H1 (cell line): ENCODE measurements at regions not wholly inside any gene's neighbourhood (a gene's known extent, or its start where the extent isn't known, plus 50 kb on each side); places are given as distances from the start of the nearest gene placed in this dataset.

ENCODE experiments used
- ASH2L ChIP-seq: fragments of 200-600, 300-600 bp; sonication (generic); IDR thresholded peaks from one replicate; pipeline ENCODE4 v1.7.1; 2017; ENCODE audit warnings: low read length
- BRCA1 ChIP-seq: IDR thresholded peaks from 2 replicates; pipeline ENCODE4 v1.6.1; 2012; ENCODE audit warnings: low read depth, low read length, improper control_type of control experiment
- EP300 ChIP-seq, 2 experiments: IDR thresholded peaks; 1 replicate in 1 of 2; 2 replicates in 1 of 2; pipeline ENCODE4 v1.6.1; 2011 to 2012; ENCODE audit warnings: low read depth in 2 of 2, low read length in 2 of 2, mild to moderate bottlenecking in 2 of 2, borderline replicate concordance in 1 of 2, inconsistent platforms in 1 of 2, moderate library complexity in 1 of 2
- HDAC2 ChIP-seq, 2 experiments: fragments of 300-600 bp in 1 of 2; sonication (generic) in 1 of 2; IDR thresholded peaks; 2 replicates each; pipeline ENCODE4 v1.6.1; 2011 to 2012; ENCODE audit warnings: low read depth in 2 of 2, low read length in 2 of 2, mild to moderate bottlenecking in 2 of 2, moderate library complexity in 2 of 2, borderline replicate concordance in 1 of 2, inconsistent platforms in 1 of 2
- RNF2 ChIP-seq: fragments of 200-900, 300-1000 bp; sonication (generic); IDR thresholded peaks from 2 replicates; pipeline ENCODE4 v1.7.1; 2016; ENCODE audit warnings: borderline replicate concordance, low read depth, mild to moderate bottlenecking, antibody characterized with exemption, low read length; ENCODE audit not compliant: poor library complexity, severe bottlenecking; ENCODE audit errors: missing control alignments
- SP2 ChIP-seq: IDR thresholded peaks from 2 replicates; pipeline ENCODE4 v1.6.1; 2012; ENCODE audit warnings: mild to moderate bottlenecking, low read length, inconsistent platforms
- SP4 ChIP-seq: IDR thresholded peaks from 2 replicates; pipeline ENCODE4 v1.6.1; 2012; ENCODE audit warnings: low read length, inconsistent platforms
- TF ChIP-seq, protein P1 (sequence below), 3 experiments: IDR thresholded peaks; 1 replicate in 2 of 3; 2 replicates in 1 of 3; pipeline versions ENCODE4 v1.5.1 to v1.6.1; 2011; ENCODE audit warnings: low read length in 3 of 3, mild to moderate bottlenecking in 3 of 3, inconsistent platforms in 2 of 3, low read depth in 1 of 3, moderate library complexity in 1 of 3; ENCODE audit not compliant: insufficient read depth in 1 of 3; ENCODE audit errors: control extremely low read depth in 1 of 3
- TF ChIP-seq, protein P2 (sequence below): IDR thresholded peaks from 2 replicates; pipeline ENCODE4 v1.6.1; 2011; ENCODE audit warnings: low read depth, mild to moderate bottlenecking, low read length; ENCODE audit not compliant: insufficient read depth

DNA sequence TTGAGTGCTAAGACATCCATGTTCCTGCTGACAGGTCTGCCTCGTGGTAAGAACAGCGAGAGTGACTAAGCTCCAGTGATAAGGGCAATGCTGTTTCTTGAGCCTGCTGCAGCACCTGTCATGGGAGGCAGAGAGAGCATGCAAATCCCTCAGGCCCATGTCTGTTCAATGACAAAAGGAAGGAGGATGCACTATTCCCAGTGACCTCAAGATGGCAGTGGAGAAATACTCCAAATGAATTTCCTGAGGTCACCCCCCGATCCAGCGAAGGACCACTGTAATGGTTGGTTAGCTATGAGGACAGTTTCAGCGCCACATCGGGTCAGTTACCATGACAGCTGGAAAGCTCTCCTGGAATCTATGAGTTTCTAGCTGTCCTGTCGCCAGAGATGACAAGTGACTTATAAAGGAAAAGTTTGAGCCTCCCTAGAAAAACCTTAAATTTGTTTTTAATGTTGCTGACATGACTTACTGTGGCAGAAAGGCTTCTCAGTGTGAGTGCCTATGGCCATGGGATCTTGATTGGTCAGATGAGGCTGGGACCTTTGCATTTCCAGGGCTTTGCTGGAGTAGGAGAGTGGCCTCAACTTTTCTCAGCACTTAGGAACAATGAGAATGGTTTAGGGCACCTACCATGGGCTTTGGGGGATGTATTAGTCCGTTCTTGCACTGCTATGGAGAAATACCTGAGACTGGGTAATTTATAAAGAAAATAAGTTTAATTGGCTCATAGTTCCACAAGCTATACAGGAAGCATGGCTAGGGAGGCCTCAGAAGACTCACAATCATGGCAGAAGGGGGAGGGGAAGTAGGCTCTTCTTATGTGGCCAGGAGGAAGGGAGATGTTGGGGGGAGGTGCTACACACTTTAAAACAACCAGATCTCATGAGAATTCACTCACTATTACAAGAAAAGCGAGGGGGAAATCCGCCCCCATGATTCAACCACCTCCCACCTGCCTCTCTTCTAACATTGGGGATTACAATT is 88.0 kb upstream of the TMEM260 start (continued):
- TF ChIP-seq, protein P1, sequence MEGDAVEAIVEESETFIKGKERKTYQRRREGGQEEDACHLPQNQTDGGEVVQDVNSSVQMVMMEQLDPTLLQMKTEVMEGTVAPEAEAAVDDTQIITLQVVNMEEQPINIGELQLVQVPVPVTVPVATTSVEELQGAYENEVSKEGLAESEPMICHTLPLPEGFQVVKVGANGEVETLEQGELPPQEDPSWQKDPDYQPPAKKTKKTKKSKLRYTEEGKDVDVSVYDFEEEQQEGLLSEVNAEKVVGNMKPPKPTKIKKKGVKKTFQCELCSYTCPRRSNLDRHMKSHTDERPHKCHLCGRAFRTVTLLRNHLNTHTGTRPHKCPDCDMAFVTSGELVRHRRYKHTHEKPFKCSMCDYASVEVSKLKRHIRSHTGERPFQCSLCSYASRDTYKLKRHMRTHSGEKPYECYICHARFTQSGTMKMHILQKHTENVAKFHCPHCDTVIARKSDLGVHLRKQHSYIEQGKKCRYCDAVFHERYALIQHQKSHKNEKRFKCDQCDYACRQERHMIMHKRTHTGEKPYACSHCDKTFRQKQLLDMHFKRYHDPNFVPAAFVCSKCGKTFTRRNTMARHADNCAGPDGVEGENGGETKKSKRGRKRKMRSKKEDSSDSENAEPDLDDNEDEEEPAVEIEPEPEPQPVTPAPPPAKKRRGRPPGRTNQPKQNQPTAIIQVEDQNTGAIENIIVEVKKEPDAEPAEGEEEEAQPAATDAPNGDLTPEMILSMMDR (IDR thresholded peaks at IDR 0.05; ENCODE audit: control extremely low read depth in 1 of 3, insufficient read depth in 1 of 3, low read depth in 1 of 3, low read length in 3 of 3) = peak; percentile 30 to 95 (median 65)
- TF ChIP-seq BRCA1 = no peak
- TF ChIP-seq RNF2 = no peak
- no peak for TF ChIP-seq SP4
- TF ChIP-seq EP300 (IDR thresholded peaks at IDR 0.05; ENCODE audit: borderline replicate concordance in 1 of 2, low read depth in 2 of 2, low read length in 2 of 2) = no peak
- no peak for TF ChIP-seq SP2
- no peak for TF ChIP-seq ASH2L
- no peak for TF ChIP-seq HDAC2 (IDR thresholded peaks at IDR 0.05; ENCODE audit: borderline replicate concordance in 1 of 2, low read depth in 2 of 2, low read length in 2 of 2)
- TF ChIP-seq, protein P2, sequence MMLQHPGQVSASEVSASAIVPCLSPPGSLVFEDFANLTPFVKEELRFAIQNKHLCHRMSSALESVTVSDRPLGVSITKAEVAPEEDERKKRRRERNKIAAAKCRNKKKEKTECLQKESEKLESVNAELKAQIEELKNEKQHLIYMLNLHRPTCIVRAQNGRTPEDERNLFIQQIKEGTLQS = no peak
